Endothelial cell of umbilical vein (primary cell): ENCODE measurements at regions not wholly inside any gene's neighbourhood (a gene's known extent, or its start where the extent isn't known, plus 50 kb on each side); places are given as distances from the start of the nearest gene placed in this dataset.

Experiments
- BruUV-seq: library from RNA; stranded (reverse); fragments of 400-500 nt; replicated peaks from 2 replicates; lab custom pipeline; 2021; lab: Mats Ljungman, UMichigan
- CTCF ChIA-PET: fragments of 300-600, 350-600 bp; sonication (Branson Sonifier 250); formaldehyde crosslinking; loops from one replicate; lab custom pipeline; 2021; ENCODE audit warnings: antibody characterized with exemption, inconsistent platforms; lab: Charles Lee
- POLR2A ChIA-PET: fragments of 300-600, 350-600 bp; sonication (Branson Sonifier 250); formaldehyde crosslinking; loops from one replicate; lab custom pipeline; 2021; ENCODE audit warnings: antibody characterized with exemption, inconsistent platforms; lab: Charles Lee
- DNase-seq: peaks from one replicate; pipeline ENCODE4 v3.0.0-alpha.2; 2011; ENCODE audit warnings: low read depth, low spot score
- FAIRE-seq: peaks from 2 replicates; lab custom pipeline; 2011; peaks lifted over from hg19 to GRCh38; lab: Jason Lieb, UNC
- H2AFZ ChIP-seq: 2 replicates; pipeline ENCODE4 v1.6.0; 2012; ENCODE audit warnings: low read depth, low read length, control low read depth, inconsistent platforms
- H3K27ac ChIP-seq: 2 replicates; pipeline ENCODE4 v1.5.1; 2011; ENCODE audit warnings: low read depth, mild to moderate bottlenecking, control low read depth, low read length, moderate library complexity; ENCODE audit not compliant: insufficient read depth
- H3K27me3 ChIP-seq, 2 experiments: 2 replicates each; pipeline versions ENCODE4 v1.6.0 to v1.6.1; 2011; ENCODE audit warnings: low read length in 2 of 2, mixed read lengths in 1 of 2; ENCODE audit not compliant: control insufficient read depth in 2 of 2, insufficient read depth in 2 of 2
- H3K36me3 ChIP-seq, 2 experiments: 2 replicates in 1 of 2; 3 replicates in 1 of 2; pipeline ENCODE4 v1.5.1; 2011; ENCODE audit warnings: low read length in 2 of 2, mild to moderate bottlenecking in 1 of 2, moderate library complexity in 1 of 2; ENCODE audit not compliant: control insufficient read depth in 2 of 2, insufficient read depth in 2 of 2; ENCODE audit errors: extremely low read depth in 1 of 2
- H3K4me1 ChIP-seq: 3 replicates; pipeline ENCODE4 v1.5.1; 2011; ENCODE audit warnings: mild to moderate bottlenecking, low read length; ENCODE audit not compliant: control insufficient read depth, insufficient read depth; ENCODE audit errors: extremely low read depth
- H3K4me2 ChIP-seq: 2 replicates; pipeline ENCODE4 v1.6.1; 2011; ENCODE audit warnings: low read length, control low read depth, mixed read lengths; ENCODE audit not compliant: insufficient read depth
- H3K4me3 ChIP-seq, 3 experiments: fragments of 200-600 bp in 1 of 3; sonication (generic), shearing (Covaris generic) in 1 of 3; replicated peaks in 1 of 3; 2 replicates each; pipeline ENCODE4 v1.5.1; 2011 to 2016; ENCODE audit warnings: control low read depth in 3 of 3, low read length in 3 of 3, mild to moderate bottlenecking in 2 of 3, inconsistent platforms in 1 of 3, low read depth in 1 of 3, moderate library complexity in 1 of 3; ENCODE audit not compliant: insufficient read depth in 1 of 3
- H3K79me2 ChIP-seq: 2 replicates; pipeline ENCODE4 v1.6.0; 2012; ENCODE audit warnings: low read length, inconsistent platforms; ENCODE audit not compliant: control insufficient read depth, insufficient read depth
- H3K9ac ChIP-seq: replicated peaks from 2 replicates; pipeline ENCODE3; 2011; ENCODE audit warnings: low read length, control low read depth; ENCODE audit not compliant: insufficient read depth; ENCODE audit errors: extremely low read depth
- H3K9me1 ChIP-seq: replicated peaks from 3 replicates; pipeline ENCODE4 v1.6.0; 2011; ENCODE audit warnings: mild to moderate bottlenecking, low read length; ENCODE audit not compliant: control insufficient read depth, insufficient read depth; ENCODE audit errors: extremely low read depth
- H3K9me3 ChIP-seq: replicated peaks from 2 replicates; pipeline ENCODE4 v1.5.1; 2012; ENCODE audit warnings: low read length, inconsistent platforms; ENCODE audit not compliant: control insufficient read depth, insufficient read depth
- H4K20me1 ChIP-seq: replicated peaks from 2 replicates; pipeline ENCODE3; 2011; ENCODE audit warnings: mild to moderate bottlenecking, low read length; ENCODE audit not compliant: control insufficient read depth, insufficient read depth; ENCODE audit errors: extremely low read depth
- CTCF ChIP-seq, 2 donors: IDR thresholded peaks; 1 replicate in 1 of 2; 2 replicates in 1 of 2; pipeline ENCODE4 v1.5.1; 2011; ENCODE audit warnings: low read length in 2 of 2, mild to moderate bottlenecking in 2 of 2, moderate library complexity in 2 of 2, control low read depth in 1 of 2, inconsistent platforms in 1 of 2, low read depth in 1 of 2; ENCODE audit not compliant: insufficient read depth in 1 of 2; ENCODE audit errors: extremely low read depth in 1 of 2
- EZH2 ChIP-seq: IDR thresholded peaks from 2 replicates; pipeline ENCODE4 v1.6.1; 2012; ENCODE audit warnings: borderline replicate concordance, low read depth, mild to moderate bottlenecking, moderate library complexity, low read length, inconsistent platforms; ENCODE audit not compliant: severe bottlenecking
- FOS ChIP-seq: IDR thresholded peaks from 2 replicates; pipeline ENCODE4 v1.6.1; 2011; ENCODE audit warnings: mild to moderate bottlenecking, low read length, moderate library complexity, borderline replicate concordance; ENCODE audit not compliant: insufficient read depth
- GATA2 ChIP-seq: IDR thresholded peaks from 2 replicates; pipeline ENCODE4 v1.7.0; 2011; ENCODE audit warnings: low read depth, mild to moderate bottlenecking, moderate library complexity, mixed read lengths, low read length; ENCODE audit not compliant: insufficient read length, insufficient read depth
- JUN ChIP-seq: IDR thresholded peaks from 2 replicates; pipeline ENCODE4 v1.6.1; 2011; ENCODE audit warnings: borderline replicate concordance, low read depth; ENCODE audit not compliant: insufficient read length, insufficient read depth
- MYC ChIP-seq: IDR thresholded peaks from one replicate; pipeline ENCODE4 v1.6.1; 2011; ENCODE audit warnings: mild to moderate bottlenecking, low read depth, low read length
- POLR2A ChIP-seq: IDR thresholded peaks from 2 replicates; pipeline ENCODE4 v1.6.1; 2012; ENCODE audit warnings: low read depth, mild to moderate bottlenecking, control low read depth, low read length
- POLR2AphosphoS5 ChIP-seq: IDR thresholded peaks from 2 replicates; pipeline ENCODE4 v1.6.1; 2012; ENCODE audit warnings: low read depth, mild to moderate bottlenecking, control low read depth, low read length, moderate library complexity; ENCODE audit not compliant: insufficient read depth
- dilution Hi-C: fragments of 300-500 bp; cut with MboI; formaldehyde crosslinking; loops from one replicate; pipeline ENCODE4 v1.15.0; 2019; ENCODE audit warnings: low sequenced_read_pairs; ENCODE audit not compliant: extremely low pct_ligation_motif_present
- intact Hi-C: fragments of 100-400 bp; cut with micrococcal nuclease; formaldehyde crosslinking; loops from one replicate; pipeline ENCODE4 v1.10.0; 2022
- TF ChIP-seq, protein P1 (sequence below): IDR thresholded peaks from 2 replicates; pipeline ENCODE4 v1.6.1; 2011; ENCODE audit not compliant: insufficient read depth, insufficient read length

GRCh38 chr2:188721784-188722183 lies 252.4 kb upstream of the COL3A1 start:
- no peaks in the 10 kb centered on the region for H3K79me2 ChIP-seq
- dilution Hi-C loops (no loop called here), intact Hi-C loops (no loop called here)
- FAIRE-seq (no peak), DNase-seq (no peak)
- H3K9me1 ChIP-seq: no peaks in the 10 kb centered on the region
- ChIA-PET CTCF (no interaction called here), POLR2A (no interaction called here)
- no peaks in the 10 kb centered on the region for H4K20me1 ChIP-seq
- no peak overlapping the region for H2AFZ ChIP-seq
- BruUV-seq: no TSS peak
- H3K9me3 ChIP-seq: no peaks in the 10 kb centered on the region
- no peaks in the 10 kb centered on the region for H3K27me3 ChIP-seq
- TF ChIP-seq, protein P1, sequence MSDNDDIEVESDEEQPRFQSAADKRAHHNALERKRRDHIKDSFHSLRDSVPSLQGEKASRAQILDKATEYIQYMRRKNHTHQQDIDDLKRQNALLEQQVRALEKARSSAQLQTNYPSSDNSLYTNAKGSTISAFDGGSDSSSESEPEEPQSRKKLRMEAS: no peak
- TF ChIP-seq POLR2A: no peak
- no peak for TF ChIP-seq POLR2AphosphoS5
- no peak for TF ChIP-seq JUN
- no peak for TF ChIP-seq MYC
- TF ChIP-seq EZH2: no peak
- TF ChIP-seq GATA2: no peak
- no peak for TF ChIP-seq FOS
- TF ChIP-seq CTCF (IDR thresholded peaks at IDR 0.05; ENCODE audit: extremely low read depth in 1 of 2, insufficient read depth in 1 of 2, low read depth in 1 of 2, low read length in 2 of 2): no peak
- H3K4me2 ChIP-seq: no peak overlapping the region
- H3K27ac ChIP-seq: no peak overlapping the region
- H3K4me1 ChIP-seq: peaks cover 2% of the 10 kb centered on the region
- no peak overlapping the region for H3K4me3 ChIP-seq
- no peak overlapping the region for H3K9ac ChIP-seq
- H3K36me3 ChIP-seq: no peaks in the 10 kb centered on the region
